ENCODE measurements at regions not wholly inside any gene's neighbourhood (a gene's known extent, or its start where the extent isn't known, plus 50 kb on each side); places are given as distances from the start of the nearest gene placed in this dataset.
"Not testable (repeated sequence)": the region's sequence is repeated elsewhere in the genome, so short reads cannot be mapped to it uniquely, and the experiment has no call there.

GRCh38 chr6:80508885-80509630 lies 402.6 kb downstream of the BCKDHB start:
- Histone ChIP-seq H3K27me3 (ENCODE audit: control insufficient read depth, insufficient read depth, low read length) (no peaks in the 10 kb centered on the region), H3K4me1 (ENCODE audit: control insufficient read depth, insufficient read depth, low read length) (no peaks in the 10 kb centered on the region), H3K9ac (ENCODE audit: low read depth, low read length) (no peak overlapping the region), H3K9me3 (replicated peaks; ENCODE audit: low read length) (no peaks in the 10 kb centered on the region), H3K4me3 (ENCODE audit: low read length) (no peak overlapping the region), H3K4me2 (ENCODE audit: low read length) (no peak overlapping the region), H3K36me3 (ENCODE audit: insufficient read depth, low read length) (no peaks in the 10 kb centered on the region)

DNA sequence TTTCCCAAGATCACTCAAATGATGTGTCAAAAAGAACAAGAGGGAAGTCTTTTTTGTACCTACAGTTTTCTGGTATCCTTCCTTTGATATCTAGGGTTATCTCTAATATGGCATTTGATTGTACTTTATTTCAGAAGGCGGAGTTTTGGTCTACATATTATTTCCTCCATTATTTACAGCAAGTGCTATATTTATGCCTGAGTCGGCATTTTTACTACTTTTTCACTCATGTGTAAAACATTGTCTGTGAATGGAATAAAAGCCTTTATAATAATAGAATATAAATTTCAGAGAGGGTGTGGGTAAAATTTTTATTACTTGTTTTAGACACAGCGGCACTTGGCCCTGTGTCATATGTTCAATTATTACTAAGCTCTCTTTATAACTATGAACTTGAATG lies 398.4 kb downstream of the BCKDHB start:
- H3K4me3 ChIP-seq (ENCODE audit: low read length) = no peak overlapping the region
- no peak overlapping the region for H3K9ac ChIP-seq (ENCODE audit: low read depth, low read length)
- no peaks in the 10 kb centered on the region for H3K27me3 ChIP-seq (ENCODE audit: control insufficient read depth, insufficient read depth, low read length)
- H3K9me3 ChIP-seq (replicated peaks; ENCODE audit: low read length) = no peaks in the 10 kb centered on the region
- H3K36me3 ChIP-seq (ENCODE audit: insufficient read depth, low read length) = no peaks in the 10 kb centered on the region
- H3K4me1 ChIP-seq (ENCODE audit: control insufficient read depth, insufficient read depth, low read length) = no peaks in the 10 kb centered on the region
- H3K4me2 ChIP-seq (ENCODE audit: low read length) = no peak overlapping the region

- no peaks in the 10 kb centered on the region for H3K36me3 ChIP-seq (ENCODE audit: insufficient read depth, low read length)
- no peak overlapping the region for H3K9ac ChIP-seq (ENCODE audit: low read depth, low read length)
- H3K4me1 ChIP-seq (ENCODE audit: control insufficient read depth, insufficient read depth, low read length) = no peaks in the 10 kb centered on the region
- H3K4me2 ChIP-seq (ENCODE audit: low read length) = no peak overlapping the region
- no peak overlapping the region for H3K4me3 ChIP-seq (ENCODE audit: low read length)
- no peaks in the 10 kb centered on the region for H3K9me3 ChIP-seq (replicated peaks; ENCODE audit: low read length)
- no peaks in the 10 kb centered on the region for H3K27me3 ChIP-seq (ENCODE audit: control insufficient read depth, insufficient read depth, low read length)
Measured at GRCh38 chr6:80503660-80504059, 397.2 kb downstream of the BCKDHB start.

DNA sequence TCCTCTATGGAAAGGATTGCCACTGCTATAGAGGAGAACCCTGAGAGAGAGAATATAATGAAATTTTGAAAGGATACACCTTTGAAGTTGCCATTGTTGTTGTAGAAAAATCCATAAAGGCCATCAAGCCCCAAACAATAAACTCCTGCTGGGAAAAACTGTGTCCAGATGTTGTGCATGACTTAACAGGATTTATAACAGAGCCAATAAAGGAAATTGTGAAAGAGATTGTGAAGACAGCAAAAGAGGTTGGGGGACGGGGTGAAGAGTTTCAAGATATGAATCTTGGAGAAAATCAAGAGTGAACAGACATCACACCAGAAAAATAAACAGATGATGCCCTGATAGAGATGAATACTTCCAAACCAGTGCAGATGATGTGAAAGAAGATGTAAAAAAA lies 396.4 kb downstream of the BCKDHB start:
- H3K4me1 ChIP-seq (ENCODE audit: control insufficient read depth, insufficient read depth, low read length) = no peaks in the 10 kb centered on the region
- H3K4me3 ChIP-seq (ENCODE audit: low read length) = no peak overlapping the region
- no peak overlapping the region for H3K4me2 ChIP-seq (ENCODE audit: low read length)
- no peaks in the 10 kb centered on the region for H3K36me3 ChIP-seq (ENCODE audit: insufficient read depth, low read length)
- no peaks in the 10 kb centered on the region for H3K9me3 ChIP-seq (replicated peaks; ENCODE audit: low read length)
- H3K9ac ChIP-seq (ENCODE audit: low read depth, low read length) = no peak overlapping the region
- no peaks in the 10 kb centered on the region for H3K27me3 ChIP-seq (ENCODE audit: control insufficient read depth, insufficient read depth, low read length)

- no peaks in the 10 kb centered on the region for H3K4me1 ChIP-seq (ENCODE audit: control insufficient read depth, insufficient read depth, low read length)
- H3K27me3 ChIP-seq (ENCODE audit: control insufficient read depth, insufficient read depth, low read length) = no peaks in the 10 kb centered on the region
- no peak overlapping the region for H3K4me3 ChIP-seq (ENCODE audit: low read length)
- H3K9ac ChIP-seq (ENCODE audit: low read depth, low read length) = no peak overlapping the region
- H3K4me2 ChIP-seq (ENCODE audit: low read length) = no peak overlapping the region
- no peaks in the 10 kb centered on the region for H3K36me3 ChIP-seq (ENCODE audit: insufficient read depth, low read length)
- H3K9me3 ChIP-seq (replicated peaks; ENCODE audit: low read length) = no peaks in the 10 kb centered on the region
Measured at GRCh38 chr6:80501636-80502035, 395.2 kb downstream of the BCKDHB start.

GRCh38 chr6:80497696-80498486 lies 391.4 kb downstream of the BCKDHB start:
- H3K9me3 ChIP-seq (replicated peaks; ENCODE audit: low read length); H3K9ac ChIP-seq (ENCODE audit: low read depth, low read length); H3K27me3 ChIP-seq (ENCODE audit: control insufficient read depth, insufficient read depth, low read length); H3K4me3 ChIP-seq (ENCODE audit: low read length); H3K4me2 ChIP-seq (ENCODE audit: low read length); H3K36me3 ChIP-seq (ENCODE audit: insufficient read depth, low read length); H3K4me1 ChIP-seq (ENCODE audit: control insufficient read depth, insufficient read depth, low read length): not testable (repeated sequence)

- Histone ChIP-seq H3K4me1 (ENCODE audit: control insufficient read depth, insufficient read depth, low read length) (no peaks in the 10 kb centered on the region), H3K4me2 (ENCODE audit: low read length) (no peak overlapping the region), H3K4me3 (ENCODE audit: low read length) (no peak overlapping the region)
Measured at GRCh38 chr6:80489911-80490635, 383.6 kb downstream of the BCKDHB start.

DNA sequence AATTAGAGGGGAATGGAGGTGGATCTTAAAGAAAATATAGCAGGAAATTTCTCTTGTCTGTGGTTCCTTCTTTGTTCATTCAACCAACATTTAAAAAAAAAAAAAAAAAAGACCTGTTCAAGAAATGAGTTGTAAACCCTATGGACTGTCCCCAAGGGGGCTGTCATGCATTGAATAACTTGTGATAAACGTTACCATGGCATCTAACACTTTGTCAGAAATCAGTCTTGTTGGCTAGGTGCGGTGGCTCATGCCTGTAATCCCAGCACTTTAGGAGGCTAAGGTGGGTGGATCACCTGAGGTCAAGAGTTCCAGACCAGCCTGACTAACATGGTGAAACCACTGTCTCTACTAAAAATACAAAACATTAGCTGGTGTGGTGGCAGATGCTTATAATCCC lies 381.7 kb downstream of the BCKDHB start:
- no peaks in the 10 kb centered on the region for H3K36me3 ChIP-seq (ENCODE audit: insufficient read depth, low read length)
- no peak overlapping the region for H3K9ac ChIP-seq (ENCODE audit: low read depth, low read length)
- no peaks in the 10 kb centered on the region for H3K27me3 ChIP-seq (ENCODE audit: control insufficient read depth, insufficient read depth, low read length)
- H3K9me3 ChIP-seq (replicated peaks; ENCODE audit: low read length) = no peaks in the 10 kb centered on the region
- no peak overlapping the region for H3K4me3 ChIP-seq (ENCODE audit: low read length)
- H3K4me2 ChIP-seq (ENCODE audit: low read length) = no peak overlapping the region
- H3K4me1 ChIP-seq (ENCODE audit: control insufficient read depth, insufficient read depth, low read length) = no peaks in the 10 kb centered on the region

More at GRCh38 chr6:80489911-80490635, 383.6 kb downstream of the BCKDHB start:
- Histone ChIP-seq H3K27me3 (ENCODE audit: control insufficient read depth, insufficient read depth, low read length) (no peaks in the 10 kb centered on the region), H3K36me3 (ENCODE audit: insufficient read depth, low read length) (no peaks in the 10 kb centered on the region), H3K9me3 (replicated peaks; ENCODE audit: low read length) (no peaks in the 10 kb centered on the region), H3K9ac (ENCODE audit: low read depth, low read length) (no peak overlapping the region)

DNA sequence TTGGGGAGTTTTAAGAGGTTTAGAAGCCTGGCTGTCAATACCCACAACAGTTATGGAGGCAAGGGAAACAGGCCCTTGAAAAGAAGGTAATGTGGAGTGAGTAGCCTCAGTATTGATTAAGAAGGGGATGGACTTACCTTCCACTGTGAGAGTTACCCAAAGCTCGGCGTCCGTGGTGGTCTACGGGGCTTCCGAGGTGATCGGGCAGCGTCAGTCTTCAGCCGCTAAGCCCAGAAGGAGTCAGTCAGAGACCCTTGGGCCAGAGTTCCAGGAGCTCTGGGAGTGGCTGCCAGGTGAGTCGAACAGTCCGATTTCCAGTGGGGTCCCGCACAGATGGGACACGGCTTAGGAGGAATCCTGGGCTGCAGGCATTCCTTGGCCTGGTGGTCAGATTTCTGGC lies 379.0 kb downstream of the BCKDHB start:
- H3K4me2 ChIP-seq (ENCODE audit: low read length); H3K36me3 ChIP-seq (ENCODE audit: insufficient read depth, low read length); H3K4me1 ChIP-seq (ENCODE audit: control insufficient read depth, insufficient read depth, low read length); H3K27me3 ChIP-seq (ENCODE audit: control insufficient read depth, insufficient read depth, low read length); H3K9ac ChIP-seq (ENCODE audit: low read depth, low read length); H3K4me3 ChIP-seq (ENCODE audit: low read length); H3K9me3 ChIP-seq (replicated peaks; ENCODE audit: low read length): not testable (repeated sequence)

GRCh38 chr6:80482056-80482455 lies 375.6 kb downstream of the BCKDHB start:
- Histone ChIP-seq H3K27me3 (ENCODE audit: control insufficient read depth, insufficient read depth, low read length) (no peaks in the 10 kb centered on the region), H3K4me1 (ENCODE audit: control insufficient read depth, insufficient read depth, low read length) (peaks cover 18% of the 10 kb centered on the region), H3K9me3 (replicated peaks; ENCODE audit: low read length) (no peaks in the 10 kb centered on the region), H3K36me3 (ENCODE audit: insufficient read depth, low read length) (no peaks in the 10 kb centered on the region), H3K4me2 (ENCODE audit: low read length) (no peak overlapping the region), H3K9ac (ENCODE audit: low read depth, low read length) (no peak overlapping the region), H3K4me3 (ENCODE audit: low read length) (no peak overlapping the region)

- peaks cover 18% of the 10 kb centered on the region for H3K4me1 ChIP-seq (ENCODE audit: control insufficient read depth, insufficient read depth, low read length)
- no peak overlapping the region for H3K9ac ChIP-seq (ENCODE audit: low read depth, low read length)
- H3K4me2 ChIP-seq (ENCODE audit: low read length) = peak overlapping the region; percentile 11
Measured at GRCh38 chr6:80480421-80481157, 374.1 kb downstream of the BCKDHB start.

More at GRCh38 chr6:80480421-80481157, 374.1 kb downstream of the BCKDHB start:
- no peak overlapping the region for H3K4me3 ChIP-seq (ENCODE audit: low read length)
- no peaks in the 10 kb centered on the region for H3K36me3 ChIP-seq (ENCODE audit: insufficient read depth, low read length)
- H3K9me3 ChIP-seq (replicated peaks; ENCODE audit: low read length) = no peaks in the 10 kb centered on the region
- no peaks in the 10 kb centered on the region for H3K27me3 ChIP-seq (ENCODE audit: control insufficient read depth, insufficient read depth, low read length)
